Choroid plexus epithelial cell (primary cell): ENCODE measurements at regions not wholly inside any gene's neighbourhood (a gene's known extent, or its start where the extent isn't known, plus 50 kb on each side); places are given as distances from the start of the nearest gene placed in this dataset.

Experiments
- DNase-seq: peaks from one replicate; pipeline ENCODE4 v3.0.0-alpha.2; 2010; ENCODE audit warnings: low read depth
- H3K4me3 ChIP-seq: 2 replicates; pipeline ENCODE4 v1.5.1; 2011; ENCODE audit warnings: low read depth, mild to moderate bottlenecking, control low read depth, low read length, moderate library complexity
- CTCF ChIP-seq: conservative IDR thresholded peaks from 2 replicates; pipeline ENCODE4 v1.5.1; 2011; ENCODE audit warnings: low read depth, mild to moderate bottlenecking, control low read depth, inconsistent platforms, low read length, moderate library complexity

- no peak overlapping the region for H3K4me3 ChIP-seq
- DNase-seq = no peak
- TF ChIP-seq CTCF = no peak
Measured at GRCh38 chr5:158354958-158355357, 496.0 kb upstream of the CLINT1 start.

DNA sequence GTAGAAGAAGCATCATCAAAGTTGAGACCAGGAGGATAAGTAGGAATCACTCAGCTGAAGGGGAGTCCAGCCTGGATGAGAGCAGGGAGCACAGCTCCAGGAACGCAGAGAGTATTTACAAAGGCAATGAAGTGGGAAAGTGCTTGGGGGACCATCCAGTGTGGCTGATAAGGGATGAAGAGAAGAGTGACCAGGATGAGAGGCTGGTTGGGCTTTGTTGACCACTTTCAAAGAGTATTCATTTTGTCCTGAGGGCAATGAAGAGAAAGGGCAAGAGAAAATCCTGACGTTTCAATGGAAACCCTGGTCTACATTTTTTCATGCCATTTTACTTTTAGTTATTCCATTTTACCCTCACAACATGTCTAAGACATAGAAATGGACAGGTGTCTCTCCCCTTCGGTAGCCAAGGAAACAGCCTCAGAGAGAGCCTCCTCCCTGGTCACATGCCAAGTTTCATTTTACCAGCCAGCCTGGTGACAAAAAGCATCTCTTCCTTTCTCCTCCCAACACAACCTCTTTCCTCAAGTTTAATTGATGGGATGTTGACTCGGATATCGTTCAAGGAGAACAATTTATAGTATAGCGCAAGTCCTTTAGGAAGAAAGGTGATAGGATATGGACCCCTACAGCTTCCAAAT, 492.7 kb upstream of the CLINT1 start:
- no peak for TF ChIP-seq CTCF
- no peak for DNase-seq
- H3K4me3 ChIP-seq = no peak overlapping the region

- no peak for DNase-seq
- TF ChIP-seq CTCF = no peak
- H3K4me3 ChIP-seq = no peak overlapping the region
Measured at GRCh38 chr5:158349987-158350386, 491.0 kb upstream of the CLINT1 start.

GRCh38 chr5:158344376-158344775, 485.4 kb upstream of the CLINT1 start:
- no peak for TF ChIP-seq CTCF
- DNase-seq = no peak
- H3K4me3 ChIP-seq = no peak overlapping the region

GRCh38 chr5:158340608-158341007, 481.7 kb upstream of the CLINT1 start:
- TF ChIP-seq CTCF = no peak
- H3K4me3 ChIP-seq = no peak overlapping the region
- no peak for DNase-seq

- DNase-seq = no peak
- TF ChIP-seq CTCF = no peak
- no peak overlapping the region for H3K4me3 ChIP-seq
Measured at GRCh38 chr5:158326256-158326655, 467.3 kb upstream of the CLINT1 start.

DNA sequence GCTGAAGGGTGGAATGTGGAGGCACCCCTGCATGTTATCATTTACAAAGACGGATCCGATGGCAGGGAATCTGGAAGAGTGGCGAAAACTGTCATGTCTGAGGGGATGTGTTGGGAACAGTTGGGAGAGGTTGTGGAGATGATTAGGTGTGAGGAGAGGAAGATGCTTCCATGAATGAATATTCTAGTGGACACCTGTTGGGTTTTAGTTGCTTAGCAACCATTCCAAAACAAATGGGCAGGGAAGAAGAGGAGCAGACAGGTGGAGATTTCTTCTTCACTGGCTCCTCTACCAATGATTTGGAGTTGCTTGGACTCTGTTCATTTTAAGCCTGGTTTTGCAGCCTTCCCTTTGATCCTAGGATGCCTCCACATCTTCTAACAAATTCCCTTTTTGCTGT, 465.3 kb upstream of the CLINT1 start:
- no peak overlapping the region for H3K4me3 ChIP-seq
- no peak for DNase-seq
- TF ChIP-seq CTCF = no peak
